Right lobe of liver (tissue), 4 donors: ENCODE measurements at regions not wholly inside any gene's neighbourhood (a gene's known extent, or its start where the extent isn't known, plus 50 kb on each side); places are given as distances from the start of the nearest gene placed in this dataset.

Experiments used
- CTCF ChIP-seq, 4 donors: fragments of 200-600 bp in 3 of 4; fragments of 450-650 bp in 1 of 4; IDR thresholded peaks; one replicate each; pipeline versions ENCODE4 v1.5.1 to v1.8.0; 2016 to 2022; ENCODE audit warnings: antibody characterized with exemption in 4 of 4, mild to moderate bottlenecking in 2 of 4
- POLR2A ChIP-seq: fragments of 450-650 bp; IDR thresholded peaks from one replicate; pipeline ENCODE4 v1.6.1; 2017; ENCODE audit warnings: antibody characterized with exemption, mild to moderate bottlenecking
- donor health status: DM: no; HTN: no; CAD: no.
- donor health status: DM: no; HTN: no; CAD: no.
- donor health status: DM: no; HTN: yes; CAD: no.

GRCh38 chr12:67449591-67450052, 180.5 kb downstream of the CAND1 start:
- TF ChIP-seq POLR2A (no peak), CTCF (IDR thresholded peaks at IDR 0.05) (no peak)
